ENCODE measurements at regions not wholly inside any gene's neighbourhood (a gene's known extent, or its start where the extent isn't known, plus 50 kb on each side); places are given as distances from the start of the nearest gene placed in this dataset.
"Not testable (repeated sequence)": the region's sequence is repeated elsewhere in the genome, so short reads cannot be mapped to it uniquely, and the experiment has no call there.

DNA sequence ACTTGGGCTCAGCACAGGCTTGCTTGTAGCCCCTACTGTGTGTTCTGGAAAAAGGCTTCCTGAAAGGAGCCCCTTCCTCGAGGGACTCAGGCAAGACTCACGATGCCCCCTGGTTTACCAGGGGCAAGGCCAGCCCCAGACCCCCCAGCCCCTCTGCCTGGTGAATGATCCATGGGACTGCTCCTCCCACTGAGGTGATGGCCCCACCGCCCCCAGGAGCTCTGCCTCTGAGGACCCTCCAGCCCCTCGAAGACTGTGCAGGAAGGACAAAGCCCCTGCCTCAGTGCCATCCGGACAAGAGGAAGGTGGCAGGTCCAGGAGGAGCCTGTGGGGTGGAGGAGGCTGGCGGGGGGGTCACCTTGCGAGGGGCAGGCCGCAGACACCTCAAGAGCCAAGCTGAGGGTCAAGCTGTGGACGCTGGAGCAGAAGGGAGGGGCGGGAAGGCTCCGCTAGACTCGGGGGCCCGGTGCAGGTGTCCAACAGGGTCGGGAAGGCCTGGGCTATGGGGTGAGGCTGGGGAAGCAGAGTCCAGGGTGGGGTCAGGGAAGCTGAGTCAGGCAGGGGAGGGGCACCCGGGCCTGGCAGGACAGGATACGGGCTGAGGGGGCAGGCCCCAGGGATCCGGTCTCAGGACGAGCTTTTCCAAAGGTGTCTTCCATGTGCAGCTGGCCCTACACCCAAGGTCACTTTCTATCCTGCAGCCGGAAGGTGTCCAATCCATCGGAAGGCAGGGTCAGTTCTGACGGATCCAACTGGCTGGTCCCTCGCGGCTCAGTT, 64.9 kb upstream of the LRPAP1 start:
- not testable (repeated sequence) for H2AFZ ChIP-seq (ENCODE audit: low read length); H3K4me2 ChIP-seq (ENCODE audit: low read depth, low read length); H3K4me1 ChIP-seq (ENCODE audit: low read length); H3F3A ChIP-seq (ENCODE audit: insufficient read depth, low read length); H4K20me1 ChIP-seq (ENCODE audit: insufficient read depth, low read length); H3K9me2 ChIP-seq (replicated peaks; ENCODE audit: insufficient read depth, low read length); DNase-seq; H3K27ac ChIP-seq (ENCODE audit: low read length); H3K9me3 ChIP-seq (replicated peaks; ENCODE audit: insufficient read depth, low read length); H3K79me2 ChIP-seq (ENCODE audit: low read length); H3K4me3 ChIP-seq (ENCODE audit: low read length); H3K36me3 ChIP-seq (replicated peaks; ENCODE audit: insufficient read depth, low read length); H3K9ac ChIP-seq (ENCODE audit: low read length)
- H3K27me3 ChIP-seq (replicated peaks; ENCODE audit: insufficient read depth, low read length) = peaks cover 15% of the 10 kb centered on the region; the same call in 1 of the 2 replicates

DNA sequence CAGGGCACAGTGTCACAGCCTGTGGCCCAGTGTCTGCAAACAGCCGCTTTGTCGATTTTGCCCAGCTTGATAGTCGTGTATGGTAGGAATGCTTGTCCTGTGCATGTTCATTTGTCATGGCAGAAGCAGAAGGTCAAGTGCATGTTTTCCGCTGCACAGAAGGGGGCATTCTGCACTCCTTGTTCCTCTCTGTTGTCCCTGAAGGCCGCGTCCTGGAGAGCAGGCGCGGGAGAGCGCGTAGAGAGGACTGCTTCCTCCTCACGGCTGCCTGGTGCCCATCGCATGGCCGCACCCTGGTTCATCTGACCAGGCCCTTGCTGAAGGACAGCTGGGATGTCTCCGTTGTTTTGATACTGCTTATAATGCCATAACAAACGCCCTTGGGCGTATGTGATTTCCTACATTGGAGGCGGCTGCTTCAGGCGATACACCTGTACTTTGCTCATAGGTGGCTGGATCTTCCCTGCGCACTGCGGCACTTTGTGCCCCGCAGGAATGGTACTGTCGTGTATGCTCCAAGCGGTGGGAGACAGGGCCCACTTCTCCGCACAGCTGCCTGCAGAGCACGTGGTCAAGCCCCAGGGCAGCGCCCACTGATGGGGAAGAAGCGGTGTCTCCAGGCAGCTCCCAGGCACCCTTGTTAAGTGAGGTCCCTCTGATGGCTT, 63.5 kb upstream of the LRPAP1 start:
- not testable (repeated sequence) for H3K9me3 ChIP-seq (replicated peaks; ENCODE audit: insufficient read depth, low read length); H2AFZ ChIP-seq (ENCODE audit: low read length); H3K36me3 ChIP-seq (replicated peaks; ENCODE audit: insufficient read depth, low read length); H3K4me1 ChIP-seq (ENCODE audit: low read length); H3K9me2 ChIP-seq (replicated peaks; ENCODE audit: insufficient read depth, low read length); H3K4me3 ChIP-seq (ENCODE audit: low read length); H3K27ac ChIP-seq (ENCODE audit: low read length); H3K79me2 ChIP-seq (ENCODE audit: low read length); H3F3A ChIP-seq (ENCODE audit: insufficient read depth, low read length); DNase-seq; H3K4me2 ChIP-seq (ENCODE audit: low read depth, low read length); H4K20me1 ChIP-seq (ENCODE audit: insufficient read depth, low read length); H3K9ac ChIP-seq (ENCODE audit: low read length)
- H3K27me3 ChIP-seq (replicated peaks; ENCODE audit: insufficient read depth, low read length) = peaks cover 10% of the 10 kb centered on the region; the same call in 1 of the 2 replicates

- H3K9me3 ChIP-seq (replicated peaks; ENCODE audit: insufficient read depth, low read length); H4K20me1 ChIP-seq (ENCODE audit: insufficient read depth, low read length); H3K9me2 ChIP-seq (replicated peaks; ENCODE audit: insufficient read depth, low read length); H3K9ac ChIP-seq (ENCODE audit: low read length); H3F3A ChIP-seq (ENCODE audit: insufficient read depth, low read length); H2AFZ ChIP-seq (ENCODE audit: low read length); H3K27ac ChIP-seq (ENCODE audit: low read length); H3K4me1 ChIP-seq (ENCODE audit: low read length); H3K36me3 ChIP-seq (replicated peaks; ENCODE audit: insufficient read depth, low read length); H3K79me2 ChIP-seq (ENCODE audit: low read length); H3K4me3 ChIP-seq (ENCODE audit: low read length); DNase-seq; H3K4me2 ChIP-seq (ENCODE audit: low read depth, low read length): not testable (repeated sequence)
- peaks cover 10% of the 10 kb centered on the region; the same call in 1 of the 2 replicates for H3K27me3 ChIP-seq (replicated peaks; ENCODE audit: insufficient read depth, low read length)
These were observed 62.5 kb upstream of the LRPAP1 start for GRCh38 chr4:3594751-3595150.

DNA sequence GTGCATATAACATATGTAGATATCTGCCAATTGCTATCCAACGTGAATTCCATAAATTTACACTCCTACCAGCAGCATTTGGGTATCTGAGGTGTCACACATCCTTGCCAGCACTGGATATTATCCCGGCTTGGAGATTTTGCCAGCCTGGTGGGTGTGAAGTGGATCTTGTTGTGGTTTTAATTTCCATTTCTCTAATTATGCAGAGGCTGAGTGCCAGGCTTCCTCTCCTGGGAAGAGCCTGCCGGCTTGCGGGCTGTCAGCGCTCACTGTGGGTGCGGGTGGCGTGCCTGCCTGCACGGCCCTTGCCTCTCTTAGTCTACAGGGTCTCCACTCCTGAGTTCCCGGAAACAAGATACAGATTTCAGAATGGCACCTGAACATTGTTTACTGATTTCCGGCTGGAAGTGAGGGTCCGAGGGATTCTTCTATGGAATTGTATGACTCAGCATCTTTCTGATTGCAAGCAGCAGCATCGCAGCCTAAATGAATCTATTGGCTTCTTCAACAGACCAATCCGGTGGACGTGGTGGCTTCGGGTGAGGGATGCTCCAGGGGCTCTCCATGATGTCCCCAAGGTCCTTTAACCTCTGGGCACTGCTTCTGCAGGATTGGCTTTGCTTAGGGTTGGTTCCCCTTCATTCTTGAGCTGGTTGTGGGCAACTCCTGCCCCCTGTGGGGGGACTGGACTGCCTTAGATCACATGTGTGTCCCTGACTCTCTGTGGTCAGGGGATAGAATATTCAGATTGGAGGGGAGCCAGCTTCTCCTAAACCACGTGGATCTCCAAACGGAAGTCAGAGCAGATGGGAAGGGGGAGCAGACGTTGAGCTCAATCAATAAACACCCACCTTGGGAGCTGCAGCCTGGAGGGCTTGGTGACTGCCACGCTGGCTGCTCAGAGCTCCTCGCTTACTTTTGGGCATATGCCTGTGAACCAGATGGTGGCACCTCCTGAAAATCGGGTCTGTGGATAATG, 58.0 kb upstream of the LRPAP1 start:
- H3K4me3 ChIP-seq (ENCODE audit: low read length); H3K4me2 ChIP-seq (ENCODE audit: low read depth, low read length); H3K9me3 ChIP-seq (replicated peaks; ENCODE audit: insufficient read depth, low read length); H2AFZ ChIP-seq (ENCODE audit: low read length); H3K27me3 ChIP-seq (replicated peaks; ENCODE audit: insufficient read depth, low read length); H3K27ac ChIP-seq (ENCODE audit: low read length); H3K4me1 ChIP-seq (ENCODE audit: low read length); H3K9ac ChIP-seq (ENCODE audit: low read length); H3K9me2 ChIP-seq (replicated peaks; ENCODE audit: insufficient read depth, low read length); H3K36me3 ChIP-seq (replicated peaks; ENCODE audit: insufficient read depth, low read length); H3F3A ChIP-seq (ENCODE audit: insufficient read depth, low read length); H4K20me1 ChIP-seq (ENCODE audit: insufficient read depth, low read length); DNase-seq; H3K79me2 ChIP-seq (ENCODE audit: low read length): not testable (repeated sequence)

GRCh38 chr4:3589379-3589778, 57.2 kb upstream of the LRPAP1 start:
- H3K9me2 ChIP-seq (replicated peaks; ENCODE audit: insufficient read depth, low read length); H3K79me2 ChIP-seq (ENCODE audit: low read length); H3K27me3 ChIP-seq (replicated peaks; ENCODE audit: insufficient read depth, low read length); H3K9ac ChIP-seq (ENCODE audit: low read length); H3K4me2 ChIP-seq (ENCODE audit: low read depth, low read length); H3K27ac ChIP-seq (ENCODE audit: low read length); H3K9me3 ChIP-seq (replicated peaks; ENCODE audit: insufficient read depth, low read length); H3K36me3 ChIP-seq (replicated peaks; ENCODE audit: insufficient read depth, low read length); H2AFZ ChIP-seq (ENCODE audit: low read length); H3F3A ChIP-seq (ENCODE audit: insufficient read depth, low read length); H3K4me3 ChIP-seq (ENCODE audit: low read length); H3K4me1 ChIP-seq (ENCODE audit: low read length); DNase-seq; H4K20me1 ChIP-seq (ENCODE audit: insufficient read depth, low read length): not testable (repeated sequence)

- not testable (repeated sequence) for H3K9ac ChIP-seq (ENCODE audit: low read length); H3K4me3 ChIP-seq (ENCODE audit: low read length); H3K4me1 ChIP-seq (ENCODE audit: low read length); H3K27me3 ChIP-seq (replicated peaks; ENCODE audit: insufficient read depth, low read length); DNase-seq; H3K36me3 ChIP-seq (replicated peaks; ENCODE audit: insufficient read depth, low read length); H3F3A ChIP-seq (ENCODE audit: insufficient read depth, low read length); H3K27ac ChIP-seq (ENCODE audit: low read length); H3K9me2 ChIP-seq (replicated peaks; ENCODE audit: insufficient read depth, low read length); H3K9me3 ChIP-seq (replicated peaks; ENCODE audit: insufficient read depth, low read length); H2AFZ ChIP-seq (ENCODE audit: low read length); H3K79me2 ChIP-seq (ENCODE audit: low read length); H3K4me2 ChIP-seq (ENCODE audit: low read depth, low read length); H4K20me1 ChIP-seq (ENCODE audit: insufficient read depth, low read length)
These were observed 56.4 kb upstream of the LRPAP1 start for GRCh38 chr4:3588517-3589194.

- not testable (repeated sequence) for H3K27me3 ChIP-seq (replicated peaks; ENCODE audit: insufficient read depth, low read length); H3K9ac ChIP-seq (ENCODE audit: low read length); H3F3A ChIP-seq (ENCODE audit: insufficient read depth, low read length); DNase-seq; H3K27ac ChIP-seq (ENCODE audit: low read length); H3K36me3 ChIP-seq (replicated peaks; ENCODE audit: insufficient read depth, low read length); H3K9me3 ChIP-seq (replicated peaks; ENCODE audit: insufficient read depth, low read length); H4K20me1 ChIP-seq (ENCODE audit: insufficient read depth, low read length); H3K9me2 ChIP-seq (replicated peaks; ENCODE audit: insufficient read depth, low read length); H3K4me1 ChIP-seq (ENCODE audit: low read length); H3K79me2 ChIP-seq (ENCODE audit: low read length); H3K4me3 ChIP-seq (ENCODE audit: low read length); H3K4me2 ChIP-seq (ENCODE audit: low read depth, low read length); H2AFZ ChIP-seq (ENCODE audit: low read length)
These were observed 54.4 kb upstream of the LRPAP1 start for GRCh38 chr4:3586596-3586995.
